K562 (cell line): ENCODE measurements at regions not wholly inside any gene's neighbourhood (a gene's known extent, or its start where the extent isn't known, plus 50 kb on each side); places are given as distances from the start of the nearest gene placed in this dataset.

Experiments
- ATAC-seq: fragments of 200-7000 bp; cut with Tn5 transposase; 3 replicates; pipeline ENCODE4 v1.9.1; 2020; ENCODE audit warnings: moderate library complexity
- BruUV-seq: library from RNA; stranded (reverse); fragments of 400-500 nt; replicated peaks from 2 replicates; lab custom pipeline; 2021; lab: Mats Ljungman, UMichigan
- CTCF ChIA-PET: fragments of 300-600 bp; formaldehyde crosslinking; extraction: SDS; loops from one replicate; lab custom pipeline; 2021; ENCODE audit warnings: low intra/inter-chr PET ratio; lab: Yijun Ruan, JAX
- POLR2A ChIA-PET: fragments of 300-600, 350-650 bp; sonication (Branson Sonifier 250); formaldehyde crosslinking; extraction: SDS; loops from one replicate; lab custom pipeline; 2021; ENCODE audit warnings: antibody characterized with exemption, inconsistent platforms; lab: Yijun Ruan, JAX
- DNase-seq, 4 experiments: peaks; one replicate each; pipeline versions ENCODE4 v3.0.0 to v3.0.0-alpha.2; 2011 to 2018; ENCODE audit warnings: low spot score in 3 of 4, mixed read lengths in 3 of 4; ENCODE audit errors: extremely low read depth in 1 of 4
- FAIRE-seq: peaks from 2 replicates; lab custom pipeline; 2011; peaks lifted over from hg19 to GRCh38; lab: Jason Lieb, UNC
- H2AFZ ChIP-seq: 2 replicates; pipeline ENCODE4 v1.6.0; 2011; ENCODE audit warnings: low read depth, low read length, control low read depth, inconsistent platforms
- H3K27ac ChIP-seq: fragments of 200-600 bp; 3 replicates; pipeline ENCODE4 v1.8.0; 2011; ENCODE audit warnings: low read depth, mild to moderate bottlenecking, control low read depth, inconsistent platforms, low read length, moderate library complexity, mixed read lengths; ENCODE audit errors: extremely low read depth
- H3K27me3 ChIP-seq, 2 experiments: fragments of 300-600 bp in 1 of 2; 2 replicates in 1 of 2; 3 replicates in 1 of 2; pipeline versions ENCODE4 v1.6.0 to v1.8.0; 2011; ENCODE audit warnings: inconsistent platforms in 2 of 2, low read length in 2 of 2, mild to moderate bottlenecking in 1 of 2, mixed read lengths in 1 of 2, moderate library complexity in 1 of 2; ENCODE audit not compliant: control insufficient read depth in 2 of 2, insufficient read depth in 2 of 2
- H3K36me3 ChIP-seq: fragments of 300-600 bp; 3 replicates; pipeline ENCODE4 v1.8.0; 2011; ENCODE audit warnings: mild to moderate bottlenecking, low read length, inconsistent platforms; ENCODE audit not compliant: control insufficient read depth, insufficient read depth
- H3K4me1 ChIP-seq, 2 experiments: fragments of 200-600 bp in 1 of 2; replicated peaks in 1 of 2; 2 replicates in 1 of 2; 3 replicates in 1 of 2; pipeline versions ENCODE4 v1.5.1 to v1.8.0; 2011; ENCODE audit warnings: inconsistent platforms in 2 of 2, low read length in 2 of 2, mild to moderate bottlenecking in 1 of 2, mixed read lengths in 1 of 2, moderate library complexity in 1 of 2; ENCODE audit not compliant: control insufficient read depth in 2 of 2, insufficient read depth in 2 of 2
- H3K4me2 ChIP-seq: 2 replicates; pipeline ENCODE4 v1.6.1; 2011; ENCODE audit warnings: low read length, control low read depth, inconsistent platforms, mixed read lengths; ENCODE audit not compliant: insufficient read depth
- H3K4me3 ChIP-seq: fragments of 200-600 bp; sonication (generic), shearing (Covaris generic); 2 replicates; pipeline ENCODE4 v1.5.1; 2016; ENCODE audit warnings: control low read depth, inconsistent platforms
- H3K79me2 ChIP-seq: fragments of 200-600 bp; 3 replicates; pipeline ENCODE4 v1.8.0; 2011; ENCODE audit warnings: low read length, inconsistent platforms; ENCODE audit not compliant: control insufficient read depth, insufficient read depth
- H3K9ac ChIP-seq, 2 experiments: 2 replicates each; pipeline versions ENCODE4 v1.6.0 to v1.6.1; 2011; ENCODE audit warnings: low read depth in 2 of 2, low read length in 2 of 2, control low read depth in 1 of 2, inconsistent platforms in 1 of 2, mild to moderate bottlenecking in 1 of 2, mixed read lengths in 1 of 2; ENCODE audit not compliant: insufficient read depth in 1 of 2
- H3K9me1 ChIP-seq: one replicate; pipeline ENCODE4 v1.6.0; 2011; ENCODE audit warnings: inconsistent platforms, mild to moderate bottlenecking, low read length, moderate library complexity; ENCODE audit not compliant: control insufficient read depth, insufficient read depth
- H3K9me3 ChIP-seq: replicated peaks from 2 replicates; pipeline ENCODE4 v1.5.1; 2011; ENCODE audit warnings: low read depth, low read length, inconsistent platforms; ENCODE audit not compliant: control insufficient read depth, insufficient read depth
- H4K20me1 ChIP-seq: replicated peaks from 2 replicates; pipeline ENCODE4 v1.6.1; 2011; ENCODE audit warnings: low read length, inconsistent platforms, mixed read lengths; ENCODE audit not compliant: control insufficient read depth, insufficient read depth
- ARNT ChIP-seq, 2 experiments: fragments of 450-650 bp; IDR thresholded peaks; 2 replicates each; pipeline ENCODE4 v1.6.1; 2016; ENCODE audit warnings: mild to moderate bottlenecking in 1 of 2
- EGR1 ChIP-seq: fragments of 450-650 bp; conservative IDR thresholded peaks from 2 replicates; pipeline ENCODE4 v1.6.1; 2017; ENCODE audit warnings: mild to moderate bottlenecking
- MGA ChIP-seq: fragments of 450-650 bp; IDR thresholded peaks from 2 replicates; pipeline ENCODE4 v1.6.1; 2016; ENCODE audit warnings: mild to moderate bottlenecking, moderate library complexity
- ZMIZ1 ChIP-seq, 2 experiments: fragments of 150-350 bp in 1 of 2; IDR thresholded peaks; 2 replicates each; pipeline ENCODE4 v1.6.1; 2012 to 2016; ENCODE audit warnings: low read depth in 2 of 2, low read length in 2 of 2, mild to moderate bottlenecking in 1 of 2, moderate library complexity in 1 of 2
- ZNF655 ChIP-seq: fragments of 250-450 bp; sonication (Bioruptor Pico); IDR thresholded peaks from 2 replicates; pipeline ENCODE4 v1.5.0; 2021
- ZNF699 ChIP-seq: fragments of 250-450 bp; sonication (Bioruptor Pico); IDR thresholded peaks from 2 replicates; pipeline ENCODE4 v1.8.0; 2021; ENCODE audit warnings: mild to moderate bottlenecking, moderate library complexity; ENCODE audit not compliant: insufficient replicate concordance
- WGBS: fragments of 100-300 bp; shearing (Covaris generic); methylation state at CpG from one replicate; pipeline ENCODE4 v1.1.6; 2016; ENCODE audit warnings: low coverage, mixed read lengths; ENCODE audit not compliant: insufficient coverage; ENCODE audit errors: missing lambda C conversion rate; 5-methylcytosine and 5-hydroxymethylcytosine counted together
- in situ Hi-C: fragments of 300-500 bp; cut with MboI; formaldehyde crosslinking; loops from 4 replicates; pipeline ENCODE4 v1.15.0; 2018; ENCODE audit warnings: inconsistent platforms, mixed read lengths
- intact Hi-C: fragments of 100-400 bp; cut with micrococcal nuclease; formaldehyde crosslinking; loops from 2 replicates; pipeline ENCODE4 v1.14.2; 2022

- WGBS, result 0% methylated on average over 1 of the region's 1 CpG
- no peak overlapping the region for H2AFZ ChIP-seq
- no peaks in the 10 kb centered on the region for H3K27me3 ChIP-seq
- no peak overlapping the region for H3K9ac ChIP-seq
- no TSS peak for BruUV-seq
- in situ Hi-C loops (no loop called here), intact Hi-C loops (no loop called here)
- ATAC-seq (no peak), DNase-seq (no peak), FAIRE-seq (no peak)
- no peaks in the 10 kb centered on the region for H4K20me1 ChIP-seq
- H3K79me2 ChIP-seq, result no peaks in the 10 kb centered on the region
- H3K4me3 ChIP-seq, result no peak overlapping the region
- POLR2A ChIA-PET, result no interaction called here
- H3K27ac ChIP-seq, result no peak overlapping the region
- no peaks in the 10 kb centered on the region for H3K9me1 ChIP-seq
- CTCF ChIA-PET, result no interaction called here
- H3K4me2 ChIP-seq, result no peak overlapping the region
- H3K9me3 ChIP-seq, result 0 out of 2 replicates have a peak, but pooled peaks cover 1% of the 10 kb centered on the region
- H3K36me3 ChIP-seq, result no peaks in the 10 kb centered on the region
- no peaks in the 10 kb centered on the region for H3K4me1 ChIP-seq
- TF ChIP-seq MGA (no peak), ARNT (IDR thresholded peaks at IDR 0.05) (no peak), ZNF699 (CRISPR knock-in tag) (no peak), ZNF655 (CRISPR knock-in tag) (no peak), EGR1 (no peak), ZMIZ1 (IDR thresholded peaks at IDR 0.05; ENCODE audit: low read depth in 2 of 2, low read length in 2 of 2) (no peak)
Measured at GRCh38 chr4:136935305-136935704, 597.0 kb downstream of the PCDH18 start.
